GM12892 (cell line): ENCODE measurements at regions not wholly inside any gene's neighbourhood (a gene's known extent, or its start where the extent isn't known, plus 50 kb on each side); places are given as distances from the start of the nearest gene placed in this dataset.
"Not testable (repeated sequence)": the region's sequence is repeated elsewhere in the genome, so short reads cannot be mapped to it uniquely, and the experiment has no call there.

Experiments
- DNase-seq: peaks from one replicate; pipeline ENCODE4 v3.0.0; 2011; ENCODE audit not compliant: insufficient read length
- FAIRE-seq: peaks from 2 replicates; lab custom pipeline; 2011; peaks lifted over from hg19 to GRCh38; lab: Jason Lieb, UNC
- POLR2A ChIP-seq: IDR thresholded peaks from 2 replicates; pipeline ENCODE4 v1.6.1; 2011; ENCODE audit warnings: low read depth, low read length, control low read depth
- POLR2AphosphoS5 ChIP-seq: IDR thresholded peaks from 2 replicates; pipeline ENCODE4 v1.6.1; 2011; ENCODE audit warnings: low read depth, low read length, control low read depth
- TAF1 ChIP-seq: IDR thresholded peaks from 2 replicates; pipeline ENCODE4 v1.6.1; 2011; ENCODE audit warnings: low read depth, mild to moderate bottlenecking, control low read depth, low read length, borderline replicate concordance

DNA sequence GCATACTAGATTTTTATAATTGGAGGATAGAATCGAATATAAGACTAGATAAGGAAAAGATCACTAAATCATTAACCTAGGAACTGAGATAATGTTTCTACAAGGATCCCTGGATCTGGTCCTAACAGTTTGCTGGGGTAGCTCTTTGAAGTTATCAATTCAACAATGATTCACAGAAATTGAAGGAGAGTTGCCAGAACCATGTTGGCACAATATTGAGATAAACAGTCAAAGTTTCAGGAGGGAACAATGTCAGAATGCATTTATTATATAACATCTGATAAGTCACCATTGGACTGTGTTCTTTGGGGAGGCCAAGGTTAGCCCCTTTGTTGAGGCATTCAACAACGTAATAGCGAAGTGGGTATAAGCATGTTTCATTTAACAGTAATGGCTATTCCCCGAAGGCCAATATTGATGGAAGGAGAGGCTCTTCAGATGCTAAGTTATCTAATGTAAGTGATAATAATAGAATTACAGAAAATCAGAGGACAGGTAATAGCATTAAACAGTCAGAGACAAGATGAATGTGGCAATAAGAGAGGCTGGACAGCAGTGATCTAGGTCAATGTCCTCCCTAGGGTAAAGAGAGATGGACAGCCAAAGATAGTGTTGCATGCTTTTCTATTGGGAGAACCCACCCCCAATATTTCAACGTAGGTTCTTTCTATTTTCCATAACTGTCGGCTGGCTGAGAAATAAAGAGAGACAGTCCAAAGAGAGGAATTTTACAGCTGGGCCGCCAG, 604.8 kb upstream of the GYPC start:
- no peak for FAIRE-seq
- TF ChIP-seq TAF1 = no peak
- no peak for TF ChIP-seq POLR2AphosphoS5
- no peak for TF ChIP-seq POLR2A
- DNase-seq = no peak

DNA sequence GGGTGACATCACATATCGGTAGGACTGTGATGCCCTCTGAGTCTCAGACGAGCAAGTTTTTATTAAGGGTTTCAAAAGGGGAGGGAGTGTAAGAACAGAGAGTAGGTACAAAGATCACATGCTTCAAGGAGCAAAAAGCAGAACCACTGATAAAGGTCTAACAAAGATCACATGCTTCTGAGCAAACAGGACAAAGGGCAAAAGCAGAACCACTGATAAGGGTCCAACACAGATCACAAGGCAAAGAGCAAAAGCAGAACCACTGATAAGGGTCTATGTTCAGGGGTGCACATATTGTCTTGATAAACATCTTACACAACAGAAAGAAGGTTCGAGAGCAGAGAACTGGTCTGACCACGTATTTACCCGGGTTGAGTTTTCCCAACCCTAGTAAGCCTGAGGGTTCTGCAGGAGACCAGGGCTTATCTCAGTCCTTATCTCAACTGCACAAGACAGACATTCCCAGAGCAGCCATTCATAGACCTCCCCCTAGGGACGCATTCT, 604.2 kb upstream of the GYPC start:
- not testable (repeated sequence) for DNase-seq, FAIRE-seq

GRCh38 chr2:126059379-126059778, 596.6 kb upstream of the GYPC start:
- FAIRE-seq (no peak), DNase-seq (no peak)
- TF ChIP-seq POLR2AphosphoS5 (no peak), POLR2A (no peak), TAF1 (no peak)

DNA sequence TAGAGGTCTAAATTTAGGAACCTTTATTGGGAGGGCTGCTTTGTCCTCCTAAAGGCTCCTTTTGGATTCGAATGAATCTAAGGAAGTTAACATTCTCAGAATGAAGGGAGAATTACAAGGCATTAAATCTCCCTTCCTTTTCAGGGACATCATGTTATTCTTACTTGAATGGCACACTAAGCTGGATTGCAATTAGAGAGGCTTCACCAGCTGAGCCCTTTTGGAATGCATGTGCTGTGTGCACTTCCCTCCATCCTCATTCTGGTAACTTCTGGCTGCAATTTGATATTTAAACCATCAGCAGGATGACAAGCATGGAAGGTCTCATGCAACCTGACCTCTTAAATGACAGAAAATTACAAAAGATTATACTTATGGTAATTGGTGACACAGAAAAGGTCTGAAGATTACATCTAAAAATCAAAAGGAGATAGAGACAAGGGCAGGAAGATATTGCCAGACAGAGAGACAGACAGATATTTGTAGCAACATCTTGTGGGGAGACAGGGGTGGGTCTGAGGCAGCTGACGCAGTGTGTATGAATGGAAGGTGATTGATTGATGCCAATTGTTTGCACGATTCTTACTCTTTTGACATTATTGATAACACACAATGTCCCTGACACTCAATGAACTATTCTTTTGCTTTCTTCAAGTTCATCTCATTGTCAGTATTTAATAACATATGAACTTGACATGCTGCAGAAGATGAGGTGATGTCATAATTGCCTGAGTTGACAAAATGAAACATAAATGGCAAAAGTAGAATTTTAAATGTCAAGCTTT, 570.8 kb upstream of the GYPC start:
- FAIRE-seq = no peak
- DNase-seq = no peak
- TF ChIP-seq POLR2A (no peak), POLR2AphosphoS5 (no peak), TAF1 (no peak)

DNA sequence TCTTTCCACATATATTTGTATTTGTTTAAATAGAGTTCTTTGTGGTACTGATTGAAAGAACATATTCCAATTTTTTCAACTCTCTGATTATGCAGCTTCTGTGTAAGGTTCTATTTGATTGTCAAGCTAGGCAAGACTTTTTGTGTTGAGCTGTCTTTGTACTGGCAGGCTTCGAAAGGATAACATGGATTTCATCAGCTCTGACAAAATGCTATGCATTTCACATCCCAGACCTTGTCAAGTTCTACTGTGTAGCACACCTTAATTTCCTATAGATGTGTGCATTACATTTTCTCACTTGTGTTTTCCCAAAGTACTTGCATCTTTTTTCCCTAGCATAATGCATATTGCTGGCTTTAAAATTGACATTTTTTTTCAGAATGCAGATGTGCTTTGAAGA, 555.0 kb upstream of the GYPC start:
- no peak for TF ChIP-seq POLR2A
- no peak for TF ChIP-seq POLR2AphosphoS5
- no peak for TF ChIP-seq TAF1
- FAIRE-seq (no peak), DNase-seq (no peak)

- no peak for FAIRE-seq
- TF ChIP-seq TAF1 (no peak), POLR2A (no peak), POLR2AphosphoS5 (no peak)
- no peak for DNase-seq
These were observed 550.0 kb upstream of the GYPC start for GRCh38 chr2:126106006-126106405.

GRCh38 chr2:126107883-126108282, 548.1 kb upstream of the GYPC start:
- TF ChIP-seq TAF1 = no peak
- FAIRE-seq (no peak), DNase-seq (no peak)

DNA sequence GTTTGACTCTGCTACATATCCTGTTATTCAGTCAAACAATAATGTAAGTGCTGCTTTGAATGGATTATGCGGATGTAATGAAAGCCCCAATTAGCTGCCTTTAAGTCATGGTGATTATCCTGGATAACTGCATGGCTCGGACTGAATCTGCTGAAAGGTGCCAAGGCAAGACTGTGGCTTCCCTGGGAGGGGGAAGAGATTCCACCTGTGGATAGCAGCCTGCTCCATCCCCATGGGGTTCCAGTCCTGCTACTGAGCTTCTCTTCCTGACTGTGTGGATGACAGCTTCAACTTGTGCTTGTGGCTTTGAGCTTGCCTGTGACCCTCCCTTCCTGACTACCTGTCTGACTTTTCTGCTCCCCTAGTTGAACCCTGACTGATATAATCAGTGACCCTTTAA, 540.0 kb upstream of the GYPC start:
- no peak for DNase-seq
- no peak for TF ChIP-seq POLR2A
- TF ChIP-seq TAF1 = no peak
- TF ChIP-seq POLR2AphosphoS5 = no peak
- no peak for FAIRE-seq

GRCh38 chr2:126117886-126118285, 538.1 kb upstream of the GYPC start:
- no peak for DNase-seq
- no peak for TF ChIP-seq TAF1
- no peak for TF ChIP-seq POLR2A
- no peak for TF ChIP-seq POLR2AphosphoS5
- no peak for FAIRE-seq

- DNase-seq = no peak
- no peak for TF ChIP-seq TAF1
- no peak for TF ChIP-seq POLR2A
- TF ChIP-seq POLR2AphosphoS5 = no peak
- no peak for FAIRE-seq
These were observed 510.2 kb upstream of the GYPC start for GRCh38 chr2:126145752-126146151.

DNA sequence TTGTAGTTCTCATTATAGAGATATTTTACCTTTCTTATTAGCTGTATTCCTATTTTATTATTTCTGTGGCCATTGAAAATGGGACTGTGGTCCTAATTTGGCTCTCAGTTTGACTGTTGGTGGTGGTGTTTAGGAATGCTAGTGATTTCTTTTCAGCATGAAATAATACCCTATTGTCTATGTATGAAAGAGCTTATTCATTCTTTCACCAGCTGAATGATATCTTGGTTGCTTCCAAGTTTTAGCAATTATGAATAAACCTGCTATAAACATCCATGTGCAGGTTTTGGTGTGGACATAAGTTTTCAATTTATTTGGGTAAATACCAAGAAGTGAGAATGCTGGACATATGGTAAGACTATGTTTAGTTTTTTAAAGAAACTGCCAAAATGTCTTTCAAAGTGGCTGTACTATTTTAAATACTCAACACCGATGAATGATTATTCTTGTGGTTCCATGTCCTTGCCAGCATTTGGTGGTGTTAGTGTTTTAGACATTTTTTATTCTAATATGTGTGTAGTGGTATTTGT, 501.6 kb upstream of the GYPC start:
- FAIRE-seq (no peak), DNase-seq (no peak)
- TF ChIP-seq TAF1 = no peak
- TF ChIP-seq POLR2AphosphoS5 = no peak
- no peak for TF ChIP-seq POLR2A

DNA sequence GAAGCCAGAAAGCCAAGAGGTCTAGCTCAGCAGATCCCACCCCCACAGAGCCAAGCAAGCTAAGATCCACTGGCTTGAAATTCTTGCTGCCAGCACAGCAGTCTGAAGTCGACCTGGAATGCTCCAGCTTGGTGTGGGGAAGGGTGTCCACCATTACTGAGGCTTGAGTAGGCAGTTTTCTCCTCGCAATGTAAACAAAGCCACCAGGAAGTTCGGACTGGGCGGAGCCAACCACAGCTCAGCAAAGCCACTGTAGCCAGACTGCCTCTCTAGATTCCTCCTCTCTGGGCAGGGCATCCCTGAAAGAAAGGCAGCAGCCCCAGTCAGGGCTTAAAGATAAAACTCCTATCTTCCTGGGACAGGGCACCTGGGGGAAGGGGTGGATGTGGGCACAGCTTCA, 495.0 kb upstream of the GYPC start:
- DNase-seq, FAIRE-seq: not testable (repeated sequence)
